Activated CD8-positive, alpha-beta T cell treated with anti-CD3 and anti-CD28 coated beads for 36 hours (primary cell): ENCODE measurements at regions not wholly inside any gene's neighbourhood (a gene's known extent, or its start where the extent isn't known, plus 50 kb on each side); places are given as distances from the start of the nearest gene placed in this dataset.

Experiments
- ATAC-seq: fragments of 200-7000 bp; cut with Tn5 transposase; one replicate; pipeline ENCODE4 v1.10.0; 2021; ENCODE audit warnings: mild to moderate bottlenecking, moderate library complexity
- CTCF ChIA-PET: fragments of 350-600 bp; sonication (Branson Sonifier 250); formaldehyde crosslinking; loops from one replicate; lab custom pipeline; 2021; ENCODE audit warnings: antibody characterized with exemption; lab: Charles Lee
- POLR2A ChIA-PET: fragments of 350-600 bp; sonication (Branson Sonifier 250); formaldehyde crosslinking; loops from one replicate; lab custom pipeline; 2021; ENCODE audit warnings: antibody characterized with exemption; lab: Charles Lee
- DNase-seq: peaks from one replicate; pipeline ENCODE4 v3.0.0-alpha.2; 2020
- H3K27ac Mint-ChIP-seq: one replicate; pipeline ENCODE4 v1.8.0; 2021; ENCODE audit warnings: mild to moderate bottlenecking, mixed read lengths
- H3K27me3 Mint-ChIP-seq: one replicate; pipeline ENCODE4 v1.8.0; 2021; ENCODE audit warnings: mixed read lengths
- H3K36me3 Mint-ChIP-seq: one replicate; pipeline ENCODE4 v1.8.0; 2021; ENCODE audit warnings: low read depth, mixed read lengths
- H3K4me1 Mint-ChIP-seq: one replicate; pipeline ENCODE4 v1.8.0; 2021; ENCODE audit warnings: low read depth, mixed read lengths
- H3K4me3 Mint-ChIP-seq: one replicate; pipeline ENCODE4 v1.8.0; 2021; ENCODE audit warnings: mild to moderate bottlenecking, moderate library complexity, mixed read lengths
- H3K9me3 Mint-ChIP-seq: one replicate; pipeline ENCODE4 v1.8.0; 2021; ENCODE audit warnings: mixed read lengths
- intact Hi-C: fragments of 100-400 bp; cut with micrococcal nuclease; formaldehyde crosslinking; loops from one replicate; pipeline ENCODE4 v1.10.0; 2022
- TF ChIP-seq, protein P1 (sequence below): fragments of 200-600 bp; IDR thresholded peaks from one replicate; pipeline ENCODE4 v1.8.0; 2022; ENCODE audit warnings: antibody characterized with exemption, mild to moderate bottlenecking

DNA sequence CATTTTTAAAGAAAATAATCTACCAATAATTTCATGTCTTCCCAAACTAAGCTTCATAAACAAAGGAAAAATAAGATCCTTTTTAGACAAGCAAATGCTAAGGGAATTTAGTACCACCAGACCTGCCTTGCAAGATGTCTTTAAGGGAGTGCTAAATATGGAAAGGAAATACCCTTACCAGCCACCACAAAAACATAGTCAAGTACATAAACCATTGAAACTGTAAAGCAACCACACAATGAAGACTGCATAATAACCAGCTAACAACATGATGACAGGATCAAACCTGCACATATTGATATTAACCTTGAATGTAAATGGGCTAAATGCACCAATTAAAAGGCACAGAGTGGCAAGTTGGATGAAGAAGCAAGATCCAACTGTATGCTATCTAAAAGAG is 586.5 kb upstream of the NRG3 start:
- no peak overlapping the region for H3K4me3 Mint-ChIP-seq
- H3K4me1 Mint-ChIP-seq: no peaks in the 10 kb centered on the region

DNA sequence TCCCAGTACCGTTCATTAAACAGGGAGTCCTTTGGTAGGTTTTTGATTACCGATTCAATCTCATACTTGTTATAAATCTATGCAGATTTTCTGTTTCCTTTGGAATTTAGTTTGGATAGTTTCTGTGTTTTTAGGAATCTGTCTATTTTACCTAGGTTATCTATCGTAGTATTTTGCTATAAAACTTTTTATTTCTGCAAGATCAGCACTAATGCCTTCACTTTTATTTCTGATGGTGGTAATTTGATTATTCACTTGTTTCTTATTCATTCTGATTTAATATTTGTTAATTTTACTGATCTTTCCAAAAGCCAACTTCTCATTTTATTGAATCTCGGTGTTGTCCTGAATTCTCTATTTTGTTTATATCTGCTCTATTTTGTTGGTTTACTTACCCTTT is 577.7 kb upstream of the NRG3 start:
- H3K27ac Mint-ChIP-seq: no peak overlapping the region
- no peaks in the 10 kb centered on the region for H3K36me3 Mint-ChIP-seq
- ATAC-seq (no peak), DNase-seq (no peak)
- peaks cover 7% of the 10 kb centered on the region for H3K9me3 Mint-ChIP-seq
- ChIA-PET CTCF (no interaction called here), POLR2A (no interaction called here)
- H3K4me1 Mint-ChIP-seq: no peaks in the 10 kb centered on the region
- no peak overlapping the region for H3K4me3 Mint-ChIP-seq
- TF ChIP-seq, protein P1, sequence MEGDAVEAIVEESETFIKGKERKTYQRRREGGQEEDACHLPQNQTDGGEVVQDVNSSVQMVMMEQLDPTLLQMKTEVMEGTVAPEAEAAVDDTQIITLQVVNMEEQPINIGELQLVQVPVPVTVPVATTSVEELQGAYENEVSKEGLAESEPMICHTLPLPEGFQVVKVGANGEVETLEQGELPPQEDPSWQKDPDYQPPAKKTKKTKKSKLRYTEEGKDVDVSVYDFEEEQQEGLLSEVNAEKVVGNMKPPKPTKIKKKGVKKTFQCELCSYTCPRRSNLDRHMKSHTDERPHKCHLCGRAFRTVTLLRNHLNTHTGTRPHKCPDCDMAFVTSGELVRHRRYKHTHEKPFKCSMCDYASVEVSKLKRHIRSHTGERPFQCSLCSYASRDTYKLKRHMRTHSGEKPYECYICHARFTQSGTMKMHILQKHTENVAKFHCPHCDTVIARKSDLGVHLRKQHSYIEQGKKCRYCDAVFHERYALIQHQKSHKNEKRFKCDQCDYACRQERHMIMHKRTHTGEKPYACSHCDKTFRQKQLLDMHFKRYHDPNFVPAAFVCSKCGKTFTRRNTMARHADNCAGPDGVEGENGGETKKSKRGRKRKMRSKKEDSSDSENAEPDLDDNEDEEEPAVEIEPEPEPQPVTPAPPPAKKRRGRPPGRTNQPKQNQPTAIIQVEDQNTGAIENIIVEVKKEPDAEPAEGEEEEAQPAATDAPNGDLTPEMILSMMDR: no peak
- intact Hi-C loops: no loop called here
- no peaks in the 10 kb centered on the region for H3K27me3 Mint-ChIP-seq

More for the DNA sequence above, 586.5 kb upstream of the NRG3 start:
- ChIA-PET CTCF (no interaction called here), POLR2A (no interaction called here)
- peaks cover 4% of the 10 kb centered on the region for H3K9me3 Mint-ChIP-seq
- no peak overlapping the region for H3K27ac Mint-ChIP-seq
- no peaks in the 10 kb centered on the region for H3K36me3 Mint-ChIP-seq
- TF ChIP-seq, protein P1: no peak
- intact Hi-C loops: no loop called here
- no peaks in the 10 kb centered on the region for H3K27me3 Mint-ChIP-seq
- ATAC-seq (no peak), DNase-seq (no peak)

DNA sequence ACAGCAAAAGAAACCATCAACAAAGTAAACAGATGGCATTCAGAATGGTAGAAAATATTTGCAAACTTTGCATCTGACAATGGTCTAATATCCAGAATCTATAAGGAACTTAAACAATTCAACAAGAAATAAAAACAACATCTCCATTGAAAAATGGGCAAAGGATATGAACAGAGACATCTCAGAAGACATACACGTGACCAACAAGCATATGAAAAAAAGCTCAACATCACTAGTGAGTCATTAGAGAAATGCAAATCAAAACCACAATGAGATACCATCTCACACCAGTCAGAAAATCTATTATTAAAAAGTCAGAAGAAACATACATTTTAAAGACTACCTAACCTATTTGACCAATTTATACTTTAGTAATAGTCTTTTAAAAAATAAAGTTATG is 571.3 kb upstream of the NRG3 start:
- TF ChIP-seq, protein P1: no peak
- Mint-ChIP-seq H3K36me3 (no peaks in the 10 kb centered on the region), H3K4me3 (no peak overlapping the region)

DNA sequence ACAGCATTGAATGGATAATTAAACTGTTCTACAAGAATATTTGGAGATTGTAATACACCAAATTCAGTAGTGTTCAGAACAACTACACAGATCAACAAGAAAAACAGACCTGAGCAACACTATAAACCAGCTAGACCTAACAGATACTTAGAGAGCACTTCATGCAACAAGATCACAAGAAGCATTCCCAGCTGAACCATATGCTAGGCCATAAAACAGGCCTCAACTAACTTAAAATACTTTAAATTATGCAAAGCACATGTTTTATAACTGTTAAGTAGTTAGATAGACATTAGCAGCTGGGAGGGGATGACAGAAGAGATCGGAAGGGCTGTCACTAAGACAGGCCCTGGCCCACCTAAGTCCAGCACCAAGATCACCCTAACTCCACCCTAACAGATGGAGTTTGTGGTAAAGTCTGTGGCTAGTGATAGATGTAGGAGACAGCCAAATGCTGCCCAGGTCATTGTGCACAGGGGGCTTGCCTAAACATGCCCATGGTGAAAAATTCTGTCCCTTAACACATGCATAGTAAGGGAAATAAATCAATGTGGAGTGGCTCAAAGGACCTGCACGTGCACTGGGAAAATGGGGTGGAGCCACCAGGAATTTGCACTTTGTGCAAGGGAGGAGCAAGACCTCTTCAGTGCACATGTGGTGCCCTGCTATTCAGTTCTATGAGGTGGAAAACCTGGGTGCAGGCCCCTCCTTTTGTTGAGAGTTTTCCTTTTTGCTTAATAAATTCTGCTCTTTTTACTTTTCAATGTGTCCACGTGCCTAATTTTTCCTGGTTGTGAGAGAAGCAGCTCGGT is 567.8 kb upstream of the NRG3 start:
- intact Hi-C loops: no loop called here
- no peak for DNase-seq
- no peak overlapping the region for H3K27ac Mint-ChIP-seq
- ChIA-PET POLR2A (no interaction called here), CTCF (no interaction called here)
- H3K27me3 Mint-ChIP-seq: no peaks in the 10 kb centered on the region
- H3K4me1 Mint-ChIP-seq: no peaks in the 10 kb centered on the region
- TF ChIP-seq, protein P1: no peak
- ATAC-seq: no peak
- no peaks in the 10 kb centered on the region for H3K36me3 Mint-ChIP-seq
- peaks cover 5% of the 10 kb centered on the region for H3K9me3 Mint-ChIP-seq
- H3K4me3 Mint-ChIP-seq: no peak overlapping the region

More for the DNA sequence above, 571.3 kb upstream of the NRG3 start:
- peaks cover 7% of the 10 kb centered on the region for H3K9me3 Mint-ChIP-seq
- ChIA-PET POLR2A (no interaction called here), CTCF (no interaction called here)
- intact Hi-C loops: no loop called here
- no peaks in the 10 kb centered on the region for H3K27me3 Mint-ChIP-seq
- no peak overlapping the region for H3K27ac Mint-ChIP-seq
- no peak for ATAC-seq
- H3K4me1 Mint-ChIP-seq: no peaks in the 10 kb centered on the region
- no peak for DNase-seq

- intact Hi-C loops: no loop called here
- ATAC-seq (no peak), DNase-seq (no peak)
- TF ChIP-seq, protein P1: no peak
- Mint-ChIP-seq H3K27ac (no peak overlapping the region), H3K9me3 (peaks cover 5% of the 10 kb centered on the region), H3K27me3 (no peaks in the 10 kb centered on the region), H3K36me3 (no peaks in the 10 kb centered on the region), H3K4me1 (no peaks in the 10 kb centered on the region), H3K4me3 (no peak overlapping the region)
- ChIA-PET POLR2A (no interaction called here), CTCF (no interaction called here)
Measured at GRCh38 chr10:81309041-81309552, 565.9 kb upstream of the NRG3 start.
